ENCODE measurements at regions not wholly inside any gene's neighbourhood (a gene's known extent, or its start where the extent isn't known, plus 50 kb on each side); places are given as distances from the start of the nearest gene placed in this dataset.

- intact Hi-C loops (cut with micrococcal nuclease) = no loop called here
- CTCF ChIA-PET = no interaction called here
These were observed 55.0 kb upstream of the IYD start for GRCh38 chr6:150313781-150314180.

DNA sequence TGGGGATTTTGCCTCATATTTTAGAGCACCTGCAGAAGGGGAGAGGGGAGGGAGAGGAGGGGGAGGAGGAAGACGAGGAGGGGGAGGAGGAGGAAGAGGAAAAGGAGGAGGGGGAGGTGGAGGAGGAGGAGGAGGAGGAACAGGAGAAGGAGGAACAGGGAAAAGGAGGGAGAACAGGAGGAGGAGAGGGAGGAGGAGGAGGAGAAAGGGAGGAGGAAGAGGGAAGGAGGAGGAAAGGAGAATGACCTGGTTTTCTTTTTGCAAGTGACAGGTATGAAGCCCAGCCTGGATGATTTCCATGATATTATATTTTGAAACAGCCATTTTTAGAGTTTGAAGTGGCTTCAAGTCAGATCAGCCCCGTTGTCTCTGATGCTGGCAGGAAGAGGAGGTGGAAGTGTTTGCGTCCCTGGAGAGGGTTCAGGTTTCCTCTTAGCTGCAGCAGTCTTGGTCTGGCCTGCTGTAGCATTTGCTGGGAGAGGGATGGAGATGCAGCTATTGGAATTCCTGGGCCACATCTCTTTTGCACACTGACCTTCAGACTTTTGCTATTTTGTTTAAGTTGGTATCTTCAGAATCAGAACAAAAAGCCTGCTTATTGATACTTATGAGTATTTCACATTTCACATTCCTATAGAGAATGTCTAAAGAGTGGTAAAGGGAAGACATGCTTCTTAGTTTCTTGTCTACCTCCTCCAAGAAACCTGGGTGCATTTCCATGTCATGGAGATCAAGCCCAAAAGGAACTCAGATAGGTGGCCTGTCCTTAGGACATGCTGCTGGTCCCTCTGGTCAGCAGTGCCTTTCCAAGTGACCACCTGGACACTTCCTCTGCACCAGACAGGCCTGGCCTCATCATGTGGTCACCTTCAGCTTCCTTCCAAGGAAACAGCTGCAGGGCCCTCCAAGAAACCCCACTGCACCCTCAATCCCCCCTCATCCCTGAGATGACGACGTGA, 54.3 kb upstream of the IYD start:
- no peaks in the 10 kb centered on the region for H3K27me3 ChIP-seq (ENCODE audit: control insufficient read depth in 2 of 2, insufficient read depth in 2 of 2, low read length in 2 of 2)
- no peak for ATAC-seq
- Mint-ChIP-seq H3K36me3 (no peaks in the 10 kb centered on the region), H3K27me3 (peaks cover 0 to 24% (median 7%) of the 10 kb centered on the region in 5 donors), H3K4me3 (no peak overlapping the region), H3K27ac (no peak overlapping the region), H3K9me3 (peaks cover 0 to 4% (median 0%) of the 10 kb centered on the region in 11 donors), H3K4me1 (peaks cover 0 to 3% (median 0%) of the 10 kb centered on the region in 7 donors)
- DNase-seq = no peak
- ChIA-PET CTCF (no interaction called here), POLR2A (no interaction called here)
- H3K9me3 ChIP-seq (ENCODE audit: control insufficient read depth in 2 of 3, low read length in 3 of 3) = no peaks in the 10 kb centered on the region
- no peak overlapping the region for H3K27ac ChIP-seq (ENCODE audit: low read depth, low read length)
- intact Hi-C loops (cut with micrococcal nuclease) = no loop called here
- H3K36me3 ChIP-seq (ENCODE audit: control insufficient read depth in 2 of 3, insufficient read depth in 3 of 3, low read length in 3 of 3) = no peaks in the 10 kb centered on the region
- H3K4me3 ChIP-seq (ENCODE audit: low read length) = no peak overlapping the region
- H3K4me1 ChIP-seq (ENCODE audit: control insufficient read depth in 2 of 2, insufficient read depth in 2 of 2, low read length in 2 of 2) = peaks cover 0 to 19% of the 10 kb centered on the region in 2 donors

More at GRCh38 chr6:150313781-150314180, 55.0 kb upstream of the IYD start:
- Mint-ChIP-seq H3K9me3 (peaks cover 0 to 4% (median 0%) of the 10 kb centered on the region in 11 donors), H3K4me3 (no peak overlapping the region), H3K27me3 (peaks cover 3 to 32% (median 7%) of the 10 kb centered on the region in 5 donors), H3K4me1 (peaks cover 0 to 3% (median 0%) of the 10 kb centered on the region in 7 donors), H3K27ac (no peak overlapping the region), H3K36me3 (no peaks in the 10 kb centered on the region)
- no peak for ATAC-seq
- Histone ChIP-seq H3K4me3 (ENCODE audit: low read length) (no peak overlapping the region), H3K27ac (ENCODE audit: low read depth, low read length) (no peak overlapping the region), H3K9me3 (ENCODE audit: control insufficient read depth in 2 of 3, low read length in 3 of 3) (no peaks in the 10 kb centered on the region), H3K27me3 (ENCODE audit: control insufficient read depth in 2 of 2, insufficient read depth in 2 of 2, low read length in 2 of 2) (no peaks in the 10 kb centered on the region), H3K36me3 (ENCODE audit: control insufficient read depth in 2 of 3, insufficient read depth in 3 of 3, low read length in 3 of 3) (no peaks in the 10 kb centered on the region), H3K4me1 (ENCODE audit: control insufficient read depth in 2 of 2, insufficient read depth in 2 of 2, low read length in 2 of 2) (peaks cover 0 to 26% of the 10 kb centered on the region in 2 donors)
- no peak for DNase-seq
- POLR2A ChIA-PET = no interaction called here

GRCh38 chr6:150315626-150316025, 53.2 kb upstream of the IYD start:
- Histone ChIP-seq H3K27ac (ENCODE audit: low read depth, low read length) (no peak overlapping the region), H3K27me3 (ENCODE audit: control insufficient read depth in 2 of 2, insufficient read depth in 2 of 2, low read length in 2 of 2) (no peaks in the 10 kb centered on the region), H3K4me3 (ENCODE audit: low read length) (no peak overlapping the region), H3K36me3 (ENCODE audit: control insufficient read depth in 2 of 3, insufficient read depth in 3 of 3, low read length in 3 of 3) (no peaks in the 10 kb centered on the region), H3K4me1 (ENCODE audit: control insufficient read depth in 2 of 2, insufficient read depth in 2 of 2, low read length in 2 of 2) (peaks cover 0 to 13% of the 10 kb centered on the region in 2 donors), H3K9me3 (ENCODE audit: control insufficient read depth in 2 of 3, low read length in 3 of 3) (no peaks in the 10 kb centered on the region)
- CTCF ChIA-PET = no interaction called here
- peaks cover 0 to 4% (median 0%) of the 10 kb centered on the region in 11 donors for H3K9me3 Mint-ChIP-seq
- POLR2A ChIA-PET = no interaction called here
- peaks cover 0 to 3% (median 0%) of the 10 kb centered on the region in 7 donors for H3K4me1 Mint-ChIP-seq
- DNase-seq (no peak), ATAC-seq (no peak)
- no peak overlapping the region for H3K4me3 Mint-ChIP-seq
- H3K27me3 Mint-ChIP-seq = peaks cover 0 to 21% (median 7%) of the 10 kb centered on the region in 5 donors
- no peak overlapping the region for H3K27ac Mint-ChIP-seq
- H3K36me3 Mint-ChIP-seq = no peaks in the 10 kb centered on the region
- intact Hi-C loops (cut with micrococcal nuclease) = no loop called here

DNA sequence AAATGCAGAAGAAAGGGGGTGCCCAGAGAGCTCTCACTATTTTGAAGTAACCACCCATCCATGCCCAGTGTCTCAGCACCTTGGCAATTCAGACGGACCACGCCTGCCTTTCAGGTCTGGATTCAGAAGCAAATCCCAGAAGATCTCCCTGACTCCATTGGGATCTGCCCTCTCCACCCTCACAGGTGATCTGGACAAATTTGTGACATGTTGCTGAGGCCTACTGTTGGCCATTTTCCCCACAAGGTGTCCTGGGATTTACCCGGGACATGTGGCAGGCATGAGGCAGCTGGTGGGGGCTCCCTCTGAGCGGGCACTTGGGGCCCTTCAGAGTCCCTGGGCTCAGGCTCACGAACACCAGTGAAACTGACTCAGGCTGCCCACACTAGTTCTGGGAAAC, 51.9 kb upstream of the IYD start:
- POLR2A ChIA-PET = no interaction called here
- ATAC-seq = no peak
- no peaks in the 10 kb centered on the region for H3K36me3 ChIP-seq (ENCODE audit: control insufficient read depth in 2 of 3, insufficient read depth in 3 of 3, low read length in 3 of 3)
- H3K9me3 ChIP-seq (ENCODE audit: control insufficient read depth in 2 of 3, low read length in 3 of 3) = no peaks in the 10 kb centered on the region
- Mint-ChIP-seq H3K27me3 (peaks cover 4 to 18% (median 7%) of the 10 kb centered on the region in 5 donors), H3K36me3 (no peaks in the 10 kb centered on the region), H3K27ac (no peak overlapping the region), H3K4me1 (peaks cover 0 to 4% (median 0%) of the 10 kb centered on the region in 7 donors), H3K4me3 (no peak overlapping the region), H3K9me3 (peaks cover 0 to 3% (median 0%) of the 10 kb centered on the region in 11 donors)
- DNase-seq = no peak
- H3K4me1 ChIP-seq (ENCODE audit: control insufficient read depth in 2 of 2, insufficient read depth in 2 of 2, low read length in 2 of 2) = peaks cover 0 to 6% of the 10 kb centered on the region in 2 donors
- no peaks in the 10 kb centered on the region for H3K27me3 ChIP-seq (ENCODE audit: control insufficient read depth in 2 of 2, insufficient read depth in 2 of 2, low read length in 2 of 2)
- CTCF ChIA-PET = no interaction called here
- H3K4me3 ChIP-seq (ENCODE audit: low read length) = no peak overlapping the region
- intact Hi-C loops (cut with micrococcal nuclease) = no loop called here
- no peak overlapping the region for H3K27ac ChIP-seq (ENCODE audit: low read depth, low read length)

All from naive thymus-derived CD4-positive, alpha-beta T cell (primary cell).